RWPE2 (cell line): ENCODE measurements at regions not wholly inside any gene's neighbourhood (a gene's known extent, or its start where the extent isn't known, plus 50 kb on each side); places are given as distances from the start of the nearest gene placed in this dataset.

Experiments used
- ATAC-seq: fragments of 200-7000 bp; cut with Tn5 transposase; 3 replicates; pipeline ENCODE4 v1.9.1; 2021; ENCODE audit warnings: low read depth
- DNase-seq: peaks from one replicate; pipeline ENCODE4 v3.0.0-alpha.2; 2020; ENCODE audit warnings: low spot score
- H3K27ac ChIP-seq: fragments of 450-650 bp; 2 replicates; pipeline ENCODE4 v1.5.1; 2017; ENCODE audit warnings: mild to moderate bottlenecking; ENCODE audit not compliant: poor library complexity, severe bottlenecking
- H3K27me3 ChIP-seq: fragments of 250-450 bp; sonication (Bioruptor Pico); 2 replicates; pipeline ENCODE4 v1.5.1; 2021; ENCODE audit warnings: mild to moderate bottlenecking, moderate library complexity; ENCODE audit not compliant: insufficient read depth, poor library complexity, severe bottlenecking
- H3K36me3 ChIP-seq: fragments of 250-450 bp; sonication (Bioruptor Pico); 2 replicates; pipeline ENCODE4 v1.5.1; 2020; ENCODE audit warnings: low read depth, mild to moderate bottlenecking, moderate library complexity
- H3K4me1 ChIP-seq: fragments of 250-450 bp; sonication (Bioruptor Pico); 2 replicates; pipeline ENCODE4 v1.5.1; 2021; ENCODE audit warnings: mild to moderate bottlenecking, moderate library complexity; ENCODE audit not compliant: insufficient read depth, poor library complexity, severe bottlenecking
- H3K4me3 ChIP-seq: fragments of 250-450 bp; sonication (Bioruptor Pico); 2 replicates; pipeline ENCODE4 v1.5.1; 2021; ENCODE audit warnings: mild to moderate bottlenecking, moderate library complexity; ENCODE audit not compliant: severe bottlenecking
- H3K9me3 ChIP-seq: fragments of 250-450 bp; sonication (Bioruptor Pico); 2 replicates; pipeline ENCODE4 v1.5.1; 2021; ENCODE audit warnings: mild to moderate bottlenecking, moderate library complexity; ENCODE audit not compliant: severe bottlenecking
- CTCF ChIP-seq: fragments of 450-650 bp; IDR thresholded peaks from one replicate; pipeline ENCODE4 v1.5.1; 2017; ENCODE audit warnings: mild to moderate bottlenecking, moderate library complexity; ENCODE audit not compliant: poor library complexity, severe bottlenecking

- Histone ChIP-seq H3K27ac (peak overlapping the region; percentile 88), H3K36me3 (no peaks in the 10 kb centered on the region), H3K27me3 (no peaks in the 10 kb centered on the region), H3K4me1 (peaks cover 37% of the 10 kb centered on the region), H3K9me3 (peaks cover 12% of the 10 kb centered on the region), H3K4me3 (no peak overlapping the region)
- no peak for TF ChIP-seq CTCF
- ATAC-seq = peak; percentile 23
- DNase-seq = no peak
These were observed 119.0 kb upstream of the CDC42EP3 start for GRCh38 chr2:37790462-37790861.

GRCh38 chr2:37792366-37792765 lies 120.9 kb upstream of the CDC42EP3 start:
- H3K27me3 ChIP-seq = no peaks in the 10 kb centered on the region
- ATAC-seq = no peak
- peaks cover 12% of the 10 kb centered on the region for H3K9me3 ChIP-seq
- no peak for DNase-seq
- H3K4me1 ChIP-seq = peaks cover 42% of the 10 kb centered on the region
- TF ChIP-seq CTCF = no peak
- H3K4me3 ChIP-seq = no peak overlapping the region
- no peaks in the 10 kb centered on the region for H3K36me3 ChIP-seq
- H3K27ac ChIP-seq = no peak overlapping the region

- no peak overlapping the region for H3K27ac ChIP-seq
- no peak for DNase-seq
- peaks cover 10% of the 10 kb centered on the region for H3K9me3 ChIP-seq
- no peaks in the 10 kb centered on the region for H3K27me3 ChIP-seq
- ATAC-seq = no peak
- TF ChIP-seq CTCF = no peak
- H3K4me3 ChIP-seq = no peak overlapping the region
- peaks cover 39% of the 10 kb centered on the region for H3K4me1 ChIP-seq
- no peaks in the 10 kb centered on the region for H3K36me3 ChIP-seq
These were observed 121.6 kb upstream of the CDC42EP3 start for GRCh38 chr2:37793004-37793403.

GRCh38 chr2:37794717-37795116 lies 123.3 kb upstream of the CDC42EP3 start:
- Histone ChIP-seq H3K4me1 (peaks cover 35% of the 10 kb centered on the region), H3K36me3 (no peaks in the 10 kb centered on the region), H3K4me3 (no peak overlapping the region), H3K27me3 (no peaks in the 10 kb centered on the region), H3K27ac (peak overlapping the region; percentile 65), H3K9me3 (no peaks in the 10 kb centered on the region)
- TF ChIP-seq CTCF = no peak
- ATAC-seq = no peak
- DNase-seq = no peak

- Histone ChIP-seq H3K27ac (peak overlapping the region; percentile 65), H3K4me1 (peaks cover 28% of the 10 kb centered on the region), H3K4me3 (no peak overlapping the region), H3K27me3 (no peaks in the 10 kb centered on the region), H3K36me3 (no peaks in the 10 kb centered on the region), H3K9me3 (no peaks in the 10 kb centered on the region)
- DNase-seq = no peak
- ATAC-seq = no peak
- TF ChIP-seq CTCF = no peak
These were observed 124.0 kb upstream of the CDC42EP3 start for GRCh38 chr2:37795456-37795855.
